ENCODE measurements at regions not wholly inside any gene's neighbourhood (a gene's known extent, or its start where the extent isn't known, plus 50 kb on each side); places are given as distances from the start of the nearest gene placed in this dataset.

GRCh38 chr2:133734716-133735495 lies 166.6 kb upstream of the NCKAP5 start:
- H3K36me3 ChIP-seq (ENCODE audit: control insufficient read depth, insufficient read depth, low read length), result no peaks in the 10 kb centered on the region
- TF ChIP-seq CTCF (IDR thresholded peaks at IDR 0.05; ENCODE audit: insufficient read depth, low read length, severe bottlenecking), result no peak
- DNase-seq (ENCODE audit: low read depth) (no peak), FAIRE-seq (no peak)
- no peak overlapping the region for H3K4me3 ChIP-seq (ENCODE audit: low read depth, low read length)
- no peaks in the 10 kb centered on the region for H3K27me3 ChIP-seq (ENCODE audit: control insufficient read depth, insufficient read depth, low read length)

- no peak for FAIRE-seq
- TF ChIP-seq CTCF (IDR thresholded peaks at IDR 0.05; ENCODE audit: insufficient read depth, low read length, severe bottlenecking), result no peak
Measured at GRCh38 chr2:133736674-133737073, 168.4 kb upstream of the NCKAP5 start.

GRCh38 chr2:133737242-133737993 lies 169.2 kb upstream of the NCKAP5 start:
- no peaks in the 10 kb centered on the region for H3K36me3 ChIP-seq (ENCODE audit: control insufficient read depth, insufficient read depth, low read length)
- H3K4me3 ChIP-seq (ENCODE audit: low read depth, low read length), result no peak overlapping the region
- no peak for FAIRE-seq

More at GRCh38 chr2:133736674-133737073, 168.4 kb upstream of the NCKAP5 start:
- H3K4me3 ChIP-seq (ENCODE audit: low read depth, low read length), result no peak overlapping the region
- DNase-seq (ENCODE audit: low read depth), result no peak
- no peaks in the 10 kb centered on the region for H3K36me3 ChIP-seq (ENCODE audit: control insufficient read depth, insufficient read depth, low read length)
- H3K27me3 ChIP-seq (ENCODE audit: control insufficient read depth, insufficient read depth, low read length), result no peaks in the 10 kb centered on the region

DNA sequence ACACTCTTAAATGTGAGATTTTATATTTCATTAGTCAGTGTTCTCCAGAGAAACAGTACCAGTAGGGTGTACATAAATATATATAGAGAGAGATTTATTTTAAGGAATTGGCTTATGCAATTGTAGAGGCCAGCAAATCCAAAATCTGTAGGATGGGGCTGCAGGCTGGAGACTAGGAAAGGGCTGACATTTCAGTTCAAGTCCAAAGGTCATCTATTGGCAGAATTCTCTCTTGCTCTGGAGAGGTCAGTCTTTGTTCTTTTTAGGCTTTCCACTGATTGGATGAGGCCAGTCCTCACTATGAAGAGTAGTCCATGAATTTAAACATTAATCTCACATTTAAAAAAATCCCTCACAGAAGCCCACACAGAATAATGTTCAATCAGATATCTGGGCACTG lies 170.8 kb upstream of the NCKAP5 start:
- Histone ChIP-seq H3K36me3 (ENCODE audit: control insufficient read depth, insufficient read depth, low read length) (no peaks in the 10 kb centered on the region), H3K27me3 (ENCODE audit: control insufficient read depth, insufficient read depth, low read length) (no peaks in the 10 kb centered on the region), H3K4me3 (ENCODE audit: low read depth, low read length) (no peak overlapping the region)
- no peak for TF ChIP-seq CTCF (IDR thresholded peaks at IDR 0.05; ENCODE audit: insufficient read depth, low read length, severe bottlenecking)
- FAIRE-seq, result no peak
- no peak for DNase-seq (ENCODE audit: low read depth)

More at GRCh38 chr2:133737242-133737993, 169.2 kb upstream of the NCKAP5 start:
- no peak for DNase-seq (ENCODE audit: low read depth)
- no peak for TF ChIP-seq CTCF (IDR thresholded peaks at IDR 0.05; ENCODE audit: insufficient read depth, low read length, severe bottlenecking)
- H3K27me3 ChIP-seq (ENCODE audit: control insufficient read depth, insufficient read depth, low read length), result no peaks in the 10 kb centered on the region

GRCh38 chr2:133740500-133740899 lies 172.2 kb upstream of the NCKAP5 start:
- Histone ChIP-seq H3K27me3 (ENCODE audit: control insufficient read depth, insufficient read depth, low read length) (no peaks in the 10 kb centered on the region), H3K36me3 (ENCODE audit: control insufficient read depth, insufficient read depth, low read length) (no peaks in the 10 kb centered on the region), H3K4me3 (ENCODE audit: low read depth, low read length) (no peak overlapping the region)
- FAIRE-seq, result no peak
- no peak for TF ChIP-seq CTCF (IDR thresholded peaks at IDR 0.05; ENCODE audit: insufficient read depth, low read length, severe bottlenecking)
- DNase-seq (ENCODE audit: low read depth), result no peak

Data from bronchial epithelial cell (primary cell).